K562 (cell line): ENCODE measurements at regions not wholly inside any gene's neighbourhood (a gene's known extent, or its start where the extent isn't known, plus 50 kb on each side); places are given as distances from the start of the nearest gene placed in this dataset.

Source experiments
- ATAC-seq: fragments of 200-7000 bp; cut with Tn5 transposase; 3 replicates; pipeline ENCODE4 v1.9.1; 2020; ENCODE audit warnings: moderate library complexity
- BruUV-seq: library from RNA; stranded (reverse); fragments of 400-500 nt; replicated peaks from 2 replicates; lab custom pipeline; 2021; lab: Mats Ljungman, UMichigan
- CTCF ChIA-PET: fragments of 300-600 bp; formaldehyde crosslinking; extraction: SDS; loops from one replicate; lab custom pipeline; 2021; ENCODE audit warnings: low intra/inter-chr PET ratio; lab: Yijun Ruan, JAX
- POLR2A ChIA-PET: fragments of 300-600, 350-650 bp; sonication (Branson Sonifier 250); formaldehyde crosslinking; extraction: SDS; loops from one replicate; lab custom pipeline; 2021; ENCODE audit warnings: antibody characterized with exemption, inconsistent platforms; lab: Yijun Ruan, JAX
- DNase-seq, 4 experiments: peaks; one replicate each; pipeline versions ENCODE4 v3.0.0 to v3.0.0-alpha.2; 2011 to 2018; ENCODE audit warnings: low spot score in 3 of 4, mixed read lengths in 3 of 4; ENCODE audit errors: extremely low read depth in 1 of 4
- FAIRE-seq: peaks from 2 replicates; lab custom pipeline; 2011; peaks lifted over from hg19 to GRCh38; lab: Jason Lieb, UNC
- H2AFZ ChIP-seq: 2 replicates; pipeline ENCODE4 v1.6.0; 2011; ENCODE audit warnings: low read depth, low read length, control low read depth, inconsistent platforms
- H3K27ac ChIP-seq: fragments of 200-600 bp; 3 replicates; pipeline ENCODE4 v1.8.0; 2011; ENCODE audit warnings: low read depth, mild to moderate bottlenecking, control low read depth, inconsistent platforms, low read length, moderate library complexity, mixed read lengths; ENCODE audit errors: extremely low read depth
- H3K27me3 ChIP-seq, 2 experiments: fragments of 300-600 bp in 1 of 2; 2 replicates in 1 of 2; 3 replicates in 1 of 2; pipeline versions ENCODE4 v1.6.0 to v1.8.0; 2011; ENCODE audit warnings: inconsistent platforms in 2 of 2, low read length in 2 of 2, mild to moderate bottlenecking in 1 of 2, mixed read lengths in 1 of 2, moderate library complexity in 1 of 2; ENCODE audit not compliant: control insufficient read depth in 2 of 2, insufficient read depth in 2 of 2
- H3K36me3 ChIP-seq: fragments of 300-600 bp; 3 replicates; pipeline ENCODE4 v1.8.0; 2011; ENCODE audit warnings: mild to moderate bottlenecking, low read length, inconsistent platforms; ENCODE audit not compliant: control insufficient read depth, insufficient read depth
- H3K4me1 ChIP-seq, 2 experiments: fragments of 200-600 bp in 1 of 2; replicated peaks in 1 of 2; 2 replicates in 1 of 2; 3 replicates in 1 of 2; pipeline versions ENCODE4 v1.5.1 to v1.8.0; 2011; ENCODE audit warnings: inconsistent platforms in 2 of 2, low read length in 2 of 2, mild to moderate bottlenecking in 1 of 2, mixed read lengths in 1 of 2, moderate library complexity in 1 of 2; ENCODE audit not compliant: control insufficient read depth in 2 of 2, insufficient read depth in 2 of 2
- H3K4me2 ChIP-seq: 2 replicates; pipeline ENCODE4 v1.6.1; 2011; ENCODE audit warnings: low read length, control low read depth, inconsistent platforms, mixed read lengths; ENCODE audit not compliant: insufficient read depth
- H3K4me3 ChIP-seq: fragments of 200-600 bp; sonication (generic), shearing (Covaris generic); 2 replicates; pipeline ENCODE4 v1.5.1; 2016; ENCODE audit warnings: control low read depth, inconsistent platforms
- H3K79me2 ChIP-seq: fragments of 200-600 bp; 3 replicates; pipeline ENCODE4 v1.8.0; 2011; ENCODE audit warnings: low read length, inconsistent platforms; ENCODE audit not compliant: control insufficient read depth, insufficient read depth
- H3K9ac ChIP-seq, 2 experiments: 2 replicates each; pipeline versions ENCODE4 v1.6.0 to v1.6.1; 2011; ENCODE audit warnings: low read depth in 2 of 2, low read length in 2 of 2, control low read depth in 1 of 2, inconsistent platforms in 1 of 2, mild to moderate bottlenecking in 1 of 2, mixed read lengths in 1 of 2; ENCODE audit not compliant: insufficient read depth in 1 of 2
- H3K9me1 ChIP-seq: one replicate; pipeline ENCODE4 v1.6.0; 2011; ENCODE audit warnings: inconsistent platforms, mild to moderate bottlenecking, low read length, moderate library complexity; ENCODE audit not compliant: control insufficient read depth, insufficient read depth
- H3K9me3 ChIP-seq: replicated peaks from 2 replicates; pipeline ENCODE4 v1.5.1; 2011; ENCODE audit warnings: low read depth, low read length, inconsistent platforms; ENCODE audit not compliant: control insufficient read depth, insufficient read depth
- H4K20me1 ChIP-seq: replicated peaks from 2 replicates; pipeline ENCODE4 v1.6.1; 2011; ENCODE audit warnings: low read length, inconsistent platforms, mixed read lengths; ENCODE audit not compliant: control insufficient read depth, insufficient read depth
- CTCF ChIP-seq, 3 experiments: IDR thresholded peaks in 2 of 3; conservative IDR thresholded peaks in 1 of 3; 2 replicates each; pipeline ENCODE4 v1.5.1; 2011 to 2012; ENCODE audit warnings: low read length in 3 of 3, mild to moderate bottlenecking in 3 of 3, control low read depth in 2 of 3, improper control_type of control experiment in 1 of 3, inconsistent platforms in 1 of 3, low read depth in 1 of 3, mixed read lengths in 1 of 3, moderate library complexity in 1 of 3; ENCODE audit not compliant: insufficient read depth in 2 of 3
- RAD21 ChIP-seq, 2 experiments: fragments of 250-450 bp in 1 of 2; fragments of 450-650 bp in 1 of 2; sonication (Bioruptor Pico) in 1 of 2; formaldehyde crosslinking in 1 of 2; IDR thresholded peaks in 1 of 2; conservative IDR thresholded peaks in 1 of 2; 2 replicates each; pipeline versions ENCODE4 v1.4.0 to v1.8.0; 2020 to 2022; ENCODE audit warnings: mild to moderate bottlenecking in 2 of 2, moderate library complexity in 1 of 2
- ZNF75A ChIP-seq: fragments of 450-650 bp; formaldehyde crosslinking; IDR thresholded peaks from 2 replicates; pipeline ENCODE4 v1.4.0; 2020; ENCODE audit warnings: mild to moderate bottlenecking
- WGBS: fragments of 100-300 bp; shearing (Covaris generic); methylation state at CpG from one replicate; pipeline ENCODE4 v1.1.6; 2016; ENCODE audit warnings: low coverage, mixed read lengths; ENCODE audit not compliant: insufficient coverage; ENCODE audit errors: missing lambda C conversion rate; 5-methylcytosine and 5-hydroxymethylcytosine counted together
- in situ Hi-C: fragments of 300-500 bp; cut with MboI; formaldehyde crosslinking; loops from 4 replicates; pipeline ENCODE4 v1.15.0; 2018; ENCODE audit warnings: inconsistent platforms, mixed read lengths
- intact Hi-C: fragments of 100-400 bp; cut with micrococcal nuclease; formaldehyde crosslinking; loops from 2 replicates; pipeline ENCODE4 v1.14.2; 2022

DNA sequence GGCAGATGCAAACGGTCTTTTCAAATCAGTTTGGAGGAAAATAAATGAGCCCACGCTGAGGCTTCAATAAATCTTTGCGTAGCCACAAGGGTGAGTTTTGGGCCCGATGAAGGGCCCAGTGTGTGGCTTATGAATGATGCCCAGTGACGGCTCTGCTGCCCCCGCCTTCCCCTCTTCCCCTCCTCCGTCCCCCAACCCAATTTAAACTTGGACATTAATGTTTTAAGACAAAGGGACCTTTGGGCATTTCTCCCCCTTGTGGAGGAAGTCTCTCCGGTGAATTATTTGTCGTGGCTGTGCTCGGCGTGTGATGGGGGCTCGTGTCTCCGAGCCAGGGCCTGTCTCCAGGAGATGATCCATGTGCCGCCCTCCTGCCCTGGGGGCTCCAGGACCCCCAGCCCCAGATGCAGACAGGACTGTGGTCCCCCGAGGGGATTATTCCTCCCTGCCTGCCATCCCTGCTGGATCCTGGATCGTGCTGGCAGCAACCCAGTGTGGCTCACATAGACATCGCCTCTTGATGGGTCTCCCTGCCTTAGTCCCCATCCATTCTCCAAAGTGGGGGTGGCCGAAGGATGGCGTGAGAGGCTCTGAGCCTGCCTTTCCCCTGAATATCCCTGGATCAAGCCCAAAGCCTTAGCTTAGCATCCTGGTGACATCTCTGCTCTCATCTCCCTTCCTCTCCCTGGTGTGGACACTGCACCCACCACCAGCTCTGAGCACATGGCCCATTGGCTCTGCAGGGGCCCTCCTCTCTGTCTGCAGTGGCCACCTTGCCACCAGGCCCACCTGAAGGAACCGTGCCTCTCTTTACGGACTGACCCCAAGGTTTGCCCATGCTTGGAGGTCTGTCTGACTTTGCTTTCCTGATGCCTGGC is 56.4 kb downstream of the SMIM38 start:
- no peak overlapping the region for H3K4me3 ChIP-seq
- ATAC-seq (no peak), FAIRE-seq (no peak), DNase-seq (peak in 1 of 4 experiments; percentile 15)
- ChIA-PET CTCF (interaction anchor here (0.6 to 0.9 kb wide), 2 partner anchors 110 to 405 kb away, joined by 3 to 4 read pairs; no protein-coding TSS in a partner anchor), POLR2A (no interaction called here)
- H3K4me1 ChIP-seq = peaks cover 14 to 19% of the 10 kb centered on the region in 2 experiments
- no peaks in the 10 kb centered on the region for H3K9me3 ChIP-seq
- no peaks in the 10 kb centered on the region for H3K36me3 ChIP-seq
- H2AFZ ChIP-seq = no peak overlapping the region
- no peak overlapping the region for H3K4me2 ChIP-seq
- BruUV-seq = no TSS peak
- no peaks in the 10 kb centered on the region for H3K79me2 ChIP-seq
- peaks cover 2 to 31% of the 10 kb centered on the region in 2 experiments; a peak in 3 of 5 replicates for H3K27me3 ChIP-seq
- H3K9ac ChIP-seq = peak overlapping the region in 1 of 2 experiments; percentile 41; a peak in 1 of 4 replicates
- no peaks in the 10 kb centered on the region for H4K20me1 ChIP-seq
- in situ Hi-C loops (no loop called here), intact Hi-C loops (loop anchor here (10.0 kb wide), 1 partner anchor 77 kb away; no protein-coding TSS in a partner anchor)
- no peak overlapping the region for H3K27ac ChIP-seq
- 9% methylated on average over 19 of the region's 21 CpGs for WGBS
- H3K9me1 ChIP-seq = no peaks in the 10 kb centered on the region
- TF ChIP-seq CTCF (IDR thresholded peaks at IDR 0.05 in 2 of 3, conservative IDR thresholded peaks at IDR 0.05 in 1 of 3; ENCODE audit: insufficient read depth in 2 of 3, low read depth in 1 of 3, low read length in 3 of 3) (peak; percentile 23 to 40 (median 31); a peak in 4 of 6 replicates), ZNF75A (CRISPR knock-in tag) (no peak), RAD21 (CRISPR knock-in tag; conservative IDR thresholded peaks at IDR 0.05 in 1 of 2, IDR thresholded peaks at IDR 0.05 in 1 of 2) (peak in 1 of 2 experiments; percentile 23; a peak in 1 of 4 replicates)
